ENCODE measurements at regions not wholly inside any gene's neighbourhood (a gene's known extent, or its start where the extent isn't known, plus 50 kb on each side); places are given as distances from the start of the nearest gene placed in this dataset.

DNA sequence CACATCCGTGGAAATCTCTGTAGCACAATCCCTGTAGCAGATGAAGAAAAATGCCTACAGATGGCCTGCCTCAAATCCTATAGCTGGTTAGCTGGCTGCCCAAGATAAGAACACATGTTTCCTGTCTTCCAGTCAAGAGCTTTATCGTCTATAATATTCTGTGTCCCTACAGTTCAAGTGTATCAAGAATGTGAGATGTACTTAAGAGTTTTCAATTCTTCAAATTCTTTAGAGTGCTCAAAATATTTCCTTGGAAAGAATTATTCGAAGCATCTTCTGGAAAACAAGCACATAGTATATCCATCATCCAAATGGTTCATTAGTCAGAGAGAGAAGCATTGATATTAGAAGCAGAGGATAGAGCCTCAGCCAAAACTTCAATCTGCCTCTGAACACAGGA lies 239.8 kb downstream of the COG6 start:
- TF ChIP-seq, protein P1, sequence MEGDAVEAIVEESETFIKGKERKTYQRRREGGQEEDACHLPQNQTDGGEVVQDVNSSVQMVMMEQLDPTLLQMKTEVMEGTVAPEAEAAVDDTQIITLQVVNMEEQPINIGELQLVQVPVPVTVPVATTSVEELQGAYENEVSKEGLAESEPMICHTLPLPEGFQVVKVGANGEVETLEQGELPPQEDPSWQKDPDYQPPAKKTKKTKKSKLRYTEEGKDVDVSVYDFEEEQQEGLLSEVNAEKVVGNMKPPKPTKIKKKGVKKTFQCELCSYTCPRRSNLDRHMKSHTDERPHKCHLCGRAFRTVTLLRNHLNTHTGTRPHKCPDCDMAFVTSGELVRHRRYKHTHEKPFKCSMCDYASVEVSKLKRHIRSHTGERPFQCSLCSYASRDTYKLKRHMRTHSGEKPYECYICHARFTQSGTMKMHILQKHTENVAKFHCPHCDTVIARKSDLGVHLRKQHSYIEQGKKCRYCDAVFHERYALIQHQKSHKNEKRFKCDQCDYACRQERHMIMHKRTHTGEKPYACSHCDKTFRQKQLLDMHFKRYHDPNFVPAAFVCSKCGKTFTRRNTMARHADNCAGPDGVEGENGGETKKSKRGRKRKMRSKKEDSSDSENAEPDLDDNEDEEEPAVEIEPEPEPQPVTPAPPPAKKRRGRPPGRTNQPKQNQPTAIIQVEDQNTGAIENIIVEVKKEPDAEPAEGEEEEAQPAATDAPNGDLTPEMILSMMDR (conservative IDR thresholded peaks at IDR 0.05; ENCODE audit: low read depth) = no peak
- no peak for DNase-seq (ENCODE audit: low spot score)
- no peak overlapping the region for H3K27ac ChIP-seq
- ChIA-PET POLR2A (ENCODE audit: low non-redundant PET) (no interaction called here), CTCF (no interaction called here)

DNA sequence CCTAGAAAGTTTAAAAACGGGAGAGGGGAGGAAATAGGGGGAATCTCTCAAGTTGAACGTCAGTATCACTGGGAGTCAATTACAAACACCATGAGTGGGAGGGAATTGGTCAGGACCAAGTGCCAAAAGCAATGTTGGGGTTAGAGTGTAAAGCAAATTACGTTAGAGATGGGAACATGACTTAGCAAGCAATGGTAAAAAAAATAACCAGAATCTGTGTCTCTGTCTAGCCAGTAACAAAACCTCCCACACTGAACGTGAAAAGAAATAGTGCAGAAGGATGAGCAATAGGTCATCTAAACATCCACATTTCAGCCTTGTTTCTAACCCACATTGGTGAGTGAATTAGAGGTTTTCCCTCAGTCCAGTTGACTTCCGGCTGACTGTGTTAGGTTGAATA lies 242.2 kb downstream of the COG6 start:
- DNase-seq (ENCODE audit: low spot score) = no peak
- TF ChIP-seq, protein P1 (conservative IDR thresholded peaks at IDR 0.05; ENCODE audit: low read depth) = no peak
- no peak overlapping the region for H3K27ac ChIP-seq
- POLR2A ChIA-PET (ENCODE audit: low non-redundant PET) = no interaction called here
- CTCF ChIA-PET = no interaction called here

DNA sequence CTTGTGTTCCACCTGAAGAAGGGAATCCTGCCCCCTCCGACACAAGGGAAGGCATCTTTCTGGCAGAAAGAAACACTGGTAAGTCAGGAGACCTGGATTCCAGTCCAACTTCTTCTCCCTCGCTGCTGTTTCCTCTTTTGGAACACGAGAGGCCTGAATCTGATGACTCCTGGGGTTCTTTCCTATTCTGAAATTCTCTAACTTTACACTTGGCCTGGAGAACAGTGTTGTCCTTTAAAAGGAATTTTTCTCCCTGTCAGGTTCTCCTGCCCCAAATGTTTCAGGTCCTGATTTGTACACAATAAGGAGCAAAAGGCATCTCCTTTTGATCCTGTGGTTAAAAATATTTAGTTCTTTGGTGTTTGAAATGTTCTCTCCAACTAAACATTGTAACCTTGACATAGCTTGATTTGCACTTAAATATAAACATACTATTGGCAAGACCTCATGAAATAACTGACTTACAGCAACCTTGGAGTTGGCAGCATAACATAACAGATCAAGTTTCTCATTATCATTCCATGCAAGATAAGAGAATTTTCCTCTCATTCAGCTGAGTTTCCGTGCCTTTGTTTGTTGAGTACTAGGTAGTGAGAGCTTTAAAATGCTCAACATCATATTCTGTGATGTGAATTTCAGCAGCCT lies 244.8 kb downstream of the COG6 start:
- no peak overlapping the region for H3K27ac ChIP-seq
- no peak for DNase-seq (ENCODE audit: low spot score)
- TF ChIP-seq, protein P1 (conservative IDR thresholded peaks at IDR 0.05; ENCODE audit: low read depth) = no peak
- ChIA-PET CTCF (no interaction called here), POLR2A (ENCODE audit: low non-redundant PET) (interaction anchor here (0.6 kb wide), 1 partner anchor 126 kb away, joined by 3 read pairs; no protein-coding TSS in a partner anchor)

DNA sequence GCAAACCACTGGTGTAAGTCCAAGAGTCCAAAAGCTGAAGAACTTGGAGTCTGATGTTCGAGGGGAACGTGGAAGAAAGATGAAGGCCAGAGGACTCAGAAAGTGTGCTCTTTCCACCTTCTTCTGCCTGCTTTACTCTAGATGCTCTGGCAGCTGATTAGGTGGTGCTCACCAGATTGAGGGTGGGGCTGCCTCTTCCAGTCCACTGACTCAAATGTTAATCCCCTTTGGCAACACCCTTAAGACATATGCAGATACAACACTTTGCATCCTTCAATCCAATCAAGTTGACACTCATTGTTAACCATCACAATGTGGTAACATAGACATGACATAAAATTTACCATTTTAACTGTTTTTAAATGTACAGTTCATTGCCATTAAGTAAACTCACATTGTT lies 249.5 kb downstream of the COG6 start:
- TF ChIP-seq, protein P1 (conservative IDR thresholded peaks at IDR 0.05; ENCODE audit: low read depth) = no peak
- POLR2A ChIA-PET (ENCODE audit: low non-redundant PET) = no interaction called here
- H3K27ac ChIP-seq = no peak overlapping the region
- no peak for DNase-seq (ENCODE audit: low spot score)
- CTCF ChIA-PET = no interaction called here

DNA sequence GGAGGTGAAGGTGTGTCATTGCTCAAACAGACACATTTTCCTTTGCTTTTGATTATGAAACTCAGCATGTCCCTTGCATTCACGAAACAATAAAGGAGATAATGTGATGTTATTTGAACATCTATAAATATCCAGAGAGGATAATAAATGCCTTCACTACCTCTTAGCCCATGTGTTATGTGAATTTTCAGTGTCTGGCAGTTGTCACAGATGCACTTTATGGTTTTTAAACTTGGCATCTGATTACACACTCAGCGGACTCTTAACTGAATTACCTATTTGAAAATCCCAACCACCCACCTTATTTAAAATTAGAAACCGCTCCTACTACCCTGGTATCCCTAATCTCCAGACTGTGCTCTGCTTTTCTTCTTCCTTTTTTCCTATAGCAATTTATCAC lies 254.2 kb downstream of the COG6 start:
- CTCF ChIA-PET = no interaction called here
- TF ChIP-seq, protein P1 (conservative IDR thresholded peaks at IDR 0.05; ENCODE audit: low read depth) = no peak
- POLR2A ChIA-PET (ENCODE audit: low non-redundant PET) = no interaction called here
- no peak for DNase-seq (ENCODE audit: low spot score)
- no peak overlapping the region for H3K27ac ChIP-seq

DNA sequence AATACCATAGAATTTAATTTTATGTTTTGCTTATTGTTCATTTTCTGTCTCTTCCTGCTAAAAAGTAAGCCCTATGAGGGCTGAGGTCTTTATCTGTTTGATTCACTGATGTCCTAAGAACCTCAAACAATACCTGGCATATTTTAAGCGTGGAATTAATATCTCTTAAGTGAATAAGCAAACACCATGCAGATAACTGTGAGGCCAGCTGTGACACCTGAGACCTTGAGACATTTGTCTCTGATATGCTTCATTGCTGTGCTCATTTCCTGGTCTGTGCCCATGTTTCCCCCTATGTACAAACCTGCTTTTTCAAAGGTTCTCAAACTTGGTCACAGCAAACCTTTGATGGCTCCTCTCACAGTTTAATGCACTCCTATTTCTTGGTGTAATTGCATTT lies 254.6 kb downstream of the COG6 start:
- TF ChIP-seq, protein P1 (conservative IDR thresholded peaks at IDR 0.05; ENCODE audit: low read depth) = no peak

More for the DNA sequence above, 254.6 kb downstream of the COG6 start:
- CTCF ChIA-PET = no interaction called here
- DNase-seq (ENCODE audit: low spot score) = no peak
- POLR2A ChIA-PET (ENCODE audit: low non-redundant PET) = no interaction called here
- no peak overlapping the region for H3K27ac ChIP-seq

Measured in RWPE1 (cell line).